Choroid plexus epithelial cell (primary cell): ENCODE measurements at regions not wholly inside any gene's neighbourhood (a gene's known extent, or its start where the extent isn't known, plus 50 kb on each side); places are given as distances from the start of the nearest gene placed in this dataset.
"Not testable (repeated sequence)": the region's sequence is repeated elsewhere in the genome, so short reads cannot be mapped to it uniquely, and the experiment has no call there.

Source experiments
- DNase-seq: peaks from one replicate; pipeline ENCODE4 v3.0.0-alpha.2; 2010; ENCODE audit warnings: low read depth
- H3K4me3 ChIP-seq: 2 replicates; pipeline ENCODE4 v1.5.1; 2011; ENCODE audit warnings: low read depth, mild to moderate bottlenecking, control low read depth, low read length, moderate library complexity
- TF ChIP-seq, protein P1 (sequence below): conservative IDR thresholded peaks from 2 replicates; pipeline ENCODE4 v1.5.1; 2011; ENCODE audit warnings: low read depth, mild to moderate bottlenecking, control low read depth, inconsistent platforms, low read length, moderate library complexity

DNA sequence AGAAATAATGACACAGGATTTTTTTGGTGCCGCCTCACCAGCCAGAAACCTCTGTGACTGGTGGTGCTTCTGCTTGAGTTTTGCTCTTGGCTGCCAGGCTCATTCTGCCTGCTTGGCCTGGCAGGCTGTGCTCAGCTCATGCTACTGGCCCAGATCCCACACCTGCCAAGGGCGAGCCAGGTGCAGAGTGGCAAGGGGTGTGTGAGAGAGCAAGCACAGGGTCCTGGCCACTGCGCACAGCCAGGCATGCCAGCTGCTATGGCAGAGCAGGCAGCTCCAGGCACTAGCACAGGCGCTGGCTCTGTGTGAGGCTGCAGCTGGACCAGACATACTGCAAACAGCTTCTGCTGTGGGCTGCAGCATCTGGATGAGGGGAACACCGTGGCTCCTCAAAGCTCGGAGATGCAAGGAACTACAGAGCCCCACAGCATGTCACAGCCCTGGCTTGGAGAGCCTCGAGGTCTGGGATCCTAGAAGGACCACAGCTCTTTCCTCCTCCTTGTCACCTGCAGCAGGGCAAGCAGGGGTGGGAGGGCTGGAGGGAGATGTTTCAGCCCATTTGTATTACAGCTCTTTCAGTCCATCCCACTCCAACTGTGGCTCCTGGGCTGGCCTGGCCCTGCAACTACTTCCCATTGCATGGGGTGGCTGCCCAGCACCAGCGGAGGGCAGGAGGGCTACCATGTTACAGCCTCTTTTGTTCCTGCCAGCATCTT, 313.4 kb upstream of the SEMA3C start:
- H3K4me3 ChIP-seq, result no peak overlapping the region
- DNase-seq, result no peak

DNA sequence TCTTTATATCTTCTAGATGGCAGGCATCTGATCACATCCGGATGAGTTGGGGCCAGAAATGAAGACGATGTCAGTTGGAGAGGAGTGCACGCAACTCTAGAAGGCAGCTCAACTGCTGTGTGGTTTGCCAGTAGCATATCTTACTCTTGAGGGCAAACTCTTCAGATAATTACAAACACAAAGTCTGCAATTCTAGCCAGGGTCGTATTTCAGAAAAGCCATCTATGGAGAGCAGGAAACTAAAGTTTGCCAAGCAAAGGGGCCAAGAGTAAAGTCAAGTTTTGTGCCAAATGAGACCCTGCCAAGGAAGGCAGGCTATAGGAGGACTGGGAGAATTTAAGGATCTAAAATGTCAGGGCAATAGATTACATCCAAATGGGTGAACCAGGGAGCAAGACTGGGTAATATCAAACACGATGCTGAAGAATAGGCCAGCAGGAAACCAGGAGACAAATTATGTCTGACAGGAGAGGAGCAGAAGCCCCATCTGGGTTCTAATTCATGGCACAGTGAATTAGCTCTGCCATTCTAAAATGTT, 312.5 kb upstream of the SEMA3C start:
- TF ChIP-seq, protein P1, sequence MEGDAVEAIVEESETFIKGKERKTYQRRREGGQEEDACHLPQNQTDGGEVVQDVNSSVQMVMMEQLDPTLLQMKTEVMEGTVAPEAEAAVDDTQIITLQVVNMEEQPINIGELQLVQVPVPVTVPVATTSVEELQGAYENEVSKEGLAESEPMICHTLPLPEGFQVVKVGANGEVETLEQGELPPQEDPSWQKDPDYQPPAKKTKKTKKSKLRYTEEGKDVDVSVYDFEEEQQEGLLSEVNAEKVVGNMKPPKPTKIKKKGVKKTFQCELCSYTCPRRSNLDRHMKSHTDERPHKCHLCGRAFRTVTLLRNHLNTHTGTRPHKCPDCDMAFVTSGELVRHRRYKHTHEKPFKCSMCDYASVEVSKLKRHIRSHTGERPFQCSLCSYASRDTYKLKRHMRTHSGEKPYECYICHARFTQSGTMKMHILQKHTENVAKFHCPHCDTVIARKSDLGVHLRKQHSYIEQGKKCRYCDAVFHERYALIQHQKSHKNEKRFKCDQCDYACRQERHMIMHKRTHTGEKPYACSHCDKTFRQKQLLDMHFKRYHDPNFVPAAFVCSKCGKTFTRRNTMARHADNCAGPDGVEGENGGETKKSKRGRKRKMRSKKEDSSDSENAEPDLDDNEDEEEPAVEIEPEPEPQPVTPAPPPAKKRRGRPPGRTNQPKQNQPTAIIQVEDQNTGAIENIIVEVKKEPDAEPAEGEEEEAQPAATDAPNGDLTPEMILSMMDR, result no peak
- DNase-seq, result no peak
- no peak overlapping the region for H3K4me3 ChIP-seq

More for the DNA sequence above, 313.4 kb upstream of the SEMA3C start:
- TF ChIP-seq, protein P1, result no peak

DNA sequence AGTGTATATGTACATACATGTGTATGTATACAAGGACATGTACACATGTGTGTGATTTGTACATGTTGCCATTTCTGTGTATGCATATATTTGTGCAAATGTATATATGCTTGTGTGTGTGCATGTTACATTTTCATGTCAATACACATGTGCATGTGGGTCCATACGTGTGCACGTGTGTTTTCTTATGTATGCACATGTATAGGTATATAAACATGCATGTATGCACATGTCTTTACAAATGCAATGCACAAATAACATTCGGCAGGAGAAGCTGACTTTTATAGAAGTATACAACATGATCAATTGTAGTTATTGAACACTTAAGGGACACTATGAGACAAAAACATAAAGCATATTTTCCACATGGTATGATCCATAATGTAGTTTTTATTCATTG, 307.4 kb upstream of the SEMA3C start:
- DNase-seq, result no peak
- TF ChIP-seq, protein P1, result no peak
- no peak overlapping the region for H3K4me3 ChIP-seq

DNA sequence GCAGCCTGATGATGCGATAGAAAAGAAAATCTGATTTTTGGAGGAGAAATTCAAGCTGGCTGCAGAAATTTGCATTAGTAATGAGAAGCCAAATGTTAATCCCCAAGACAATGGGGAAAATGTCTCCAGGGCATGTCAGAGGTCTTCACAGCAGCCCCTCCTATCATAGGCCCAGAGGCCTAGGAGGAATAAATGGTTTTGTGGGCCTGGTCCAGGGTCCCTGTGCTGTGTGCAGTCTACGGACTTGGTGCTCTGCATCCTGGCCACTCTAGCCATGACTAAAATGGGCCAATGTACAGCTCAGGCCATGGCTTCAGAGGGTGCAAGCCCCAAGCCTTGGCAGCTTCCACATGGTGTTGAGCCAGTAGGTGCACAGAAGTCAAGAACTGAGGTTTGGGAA, 303.8 kb upstream of the SEMA3C start:
- DNase-seq, H3K4me3 ChIP-seq: not testable (repeated sequence)

DNA sequence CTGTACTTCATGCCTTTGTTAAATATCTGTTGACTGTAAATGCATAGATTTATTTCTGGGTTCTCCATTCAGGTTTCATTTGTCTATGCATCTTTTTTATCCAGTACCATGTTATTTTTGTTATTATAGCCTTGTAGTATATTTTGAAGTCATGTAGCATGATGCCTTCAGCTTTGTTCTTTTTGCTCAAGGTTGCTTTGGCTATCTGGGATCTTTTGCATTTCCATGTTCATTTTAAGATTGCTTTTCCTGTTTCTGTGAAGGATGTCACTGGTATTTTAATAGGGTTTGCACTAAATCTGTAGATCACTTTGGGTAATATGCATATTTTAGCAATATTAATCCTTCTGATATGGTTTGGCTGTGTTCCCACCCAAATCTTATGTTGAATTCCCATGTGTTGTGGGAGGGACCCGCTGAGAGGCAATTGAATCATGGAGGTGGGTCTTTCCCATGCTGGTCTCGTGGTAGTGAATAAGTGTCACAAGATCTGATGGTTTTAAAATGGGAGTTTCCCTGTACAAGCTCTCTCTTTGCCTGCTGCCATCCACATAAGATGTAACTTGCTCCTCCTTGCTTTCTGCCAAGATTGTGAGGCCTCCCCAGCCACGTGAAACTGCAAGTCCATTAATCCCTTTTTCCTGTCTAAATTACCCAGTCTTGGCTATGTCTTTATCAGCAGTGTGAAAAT, 302.8 kb upstream of the SEMA3C start:
- no peak for DNase-seq
- TF ChIP-seq, protein P1, result no peak
- no peak overlapping the region for H3K4me3 ChIP-seq

DNA sequence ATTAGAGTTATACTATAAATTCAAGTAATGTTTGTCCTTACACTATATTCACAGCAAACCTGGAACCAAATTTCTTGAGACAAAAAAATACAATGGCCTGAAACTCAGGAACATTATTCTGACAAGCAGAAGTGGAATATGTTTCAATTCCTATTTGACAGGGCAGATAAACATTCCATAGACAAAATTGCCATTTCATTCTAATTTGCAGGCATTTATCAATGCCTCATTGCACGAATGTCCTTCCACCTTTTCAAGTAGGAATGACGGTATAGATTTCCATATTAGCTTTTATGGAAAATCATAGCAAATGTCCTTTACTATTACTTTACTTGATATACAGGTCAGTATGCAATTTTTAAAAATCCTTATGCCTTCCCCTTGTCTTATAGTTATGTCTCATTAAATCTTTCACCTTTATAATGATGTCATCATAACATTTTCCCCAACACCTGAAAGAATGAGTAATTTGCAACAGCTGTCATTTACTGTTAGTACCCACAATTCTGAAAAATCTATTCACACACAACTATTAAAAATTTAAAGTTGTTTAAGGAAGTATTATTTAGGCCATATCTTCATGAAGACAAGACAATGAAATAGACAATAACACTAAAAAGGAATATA, 299.7 kb upstream of the SEMA3C start:
- no peak overlapping the region for H3K4me3 ChIP-seq
- no peak for DNase-seq
- TF ChIP-seq, protein P1, result no peak

DNA sequence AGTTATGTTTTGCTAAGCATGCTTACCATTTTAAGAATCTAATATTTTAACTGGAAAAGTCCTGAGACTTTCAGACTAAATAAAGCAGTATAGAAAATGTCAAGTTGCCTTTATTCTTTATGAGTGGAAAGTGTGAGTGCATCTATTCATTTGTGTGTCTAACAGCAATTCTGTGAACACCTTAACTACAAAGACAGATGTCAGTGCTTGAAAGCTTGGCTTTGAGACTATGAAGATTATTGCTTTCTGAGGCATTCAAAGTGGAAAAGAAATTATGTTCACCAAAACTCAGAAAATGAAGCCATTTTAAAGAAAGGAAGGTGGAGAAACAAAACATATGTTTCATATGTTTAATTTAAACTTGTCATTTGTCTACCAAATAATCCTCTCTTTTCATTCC, 294.5 kb upstream of the SEMA3C start:
- TF ChIP-seq, protein P1, result no peak
- H3K4me3 ChIP-seq, result no peak overlapping the region
- DNase-seq, result no peak
